OCI-LY7 (cell line): ENCODE measurements at regions not wholly inside any gene's neighbourhood (a gene's known extent, or its start where the extent isn't known, plus 50 kb on each side); places are given as distances from the start of the nearest gene placed in this dataset.
"Not testable (repeated sequence)": the region's sequence is repeated elsewhere in the genome, so short reads cannot be mapped to it uniquely, and the experiment has no call there.

Source experiments
- BruUV-seq: library from RNA; stranded (reverse); fragments of 400-500 nt; replicated peaks from 2 replicates; lab custom pipeline; 2021; lab: Mats Ljungman, UMichigan
- CTCF ChIA-PET: fragments of 300-600 bp; sonication (Branson Sonifier 250); formaldehyde crosslinking; loops from one replicate; lab custom pipeline; 2022; ENCODE audit warnings: antibody characterized with exemption; ENCODE audit not compliant: unreplicated experiment; lab: Charles Lee
- POLR2A ChIA-PET: fragments of 300-600 bp; sonication (Branson Sonifier 250); formaldehyde crosslinking; loops from one replicate; lab custom pipeline; 2022; ENCODE audit warnings: antibody characterized with exemption; lab: Charles Lee
- DNase-seq: peaks from one replicate; pipeline ENCODE4 v3.0.0-alpha.2; 2015; ENCODE audit warnings: low spot score
- H2AFZ ChIP-seq: fragments of 200-600 bp; sonication (generic), shearing (Covaris generic); 2 replicates; pipeline ENCODE4 v1.6.1; 2014; ENCODE audit warnings: mild to moderate bottlenecking, antibody characterized with exemption, low read length, moderate library complexity
- H3K27ac ChIP-seq: fragments of 200-600 bp; sonication (generic); 2 replicates; pipeline ENCODE4 v1.5.1; 2014; ENCODE audit warnings: mixed run types, low read depth, mild to moderate bottlenecking, moderate library complexity, low read length, inconsistent platforms; ENCODE audit not compliant: poor library complexity, severe bottlenecking
- H3K36me3 ChIP-seq: fragments of 200-600 bp; sonication (generic); 2 replicates; pipeline ENCODE4 v1.6.1; 2014; ENCODE audit warnings: mild to moderate bottlenecking, antibody characterized with exemption, low read length, moderate library complexity, mixed read lengths; ENCODE audit not compliant: insufficient read depth
- H3K4me1 ChIP-seq: fragments of 200-600 bp; sonication (generic); 2 replicates; pipeline ENCODE4 v1.5.1; 2014; ENCODE audit warnings: mild to moderate bottlenecking, low read length; ENCODE audit not compliant: insufficient read depth, poor library complexity, severe bottlenecking
- H3K4me2 ChIP-seq: fragments of 200-600 bp; sonication (generic); 2 replicates; pipeline ENCODE4 v1.6.1; 2014; ENCODE audit warnings: mild to moderate bottlenecking, low read length
- H3K4me3 ChIP-seq: fragments of 200-600 bp; sonication (generic); 2 replicates; pipeline ENCODE4 v1.5.1; 2014; ENCODE audit warnings: mild to moderate bottlenecking, low read depth, low read length; ENCODE audit not compliant: poor library complexity, severe bottlenecking
- H3K79me2 ChIP-seq: fragments of 200-600 bp; sonication (generic); 2 replicates; pipeline ENCODE4 v1.6.1; 2016; ENCODE audit warnings: low read depth, mild to moderate bottlenecking, low read length, moderate library complexity, mixed read lengths; ENCODE audit not compliant: insufficient read depth
- H3K9me2 ChIP-seq: fragments of 200-600 bp; sonication (generic); 2 replicates; pipeline ENCODE4 v1.6.1; 2016; ENCODE audit warnings: mild to moderate bottlenecking, low read length, mixed read lengths; ENCODE audit not compliant: insufficient read depth
- H3K9me3 ChIP-seq: fragments of 200-600 bp; sonication (generic); 2 replicates; pipeline ENCODE4 v1.6.1; 2014; ENCODE audit warnings: mild to moderate bottlenecking, mixed run types, low read length, mixed read lengths
- H4K20me1 ChIP-seq: fragments of 200-600 bp; sonication (generic); 2 replicates; pipeline ENCODE4 v1.6.1; 2014; ENCODE audit warnings: mild to moderate bottlenecking, antibody characterized with exemption, low read length, moderate library complexity, mixed read lengths; ENCODE audit not compliant: insufficient read depth
- EZH2phosphoT487 ChIP-seq: fragments of 200-600 bp; sonication (generic); IDR thresholded peaks from 2 replicates; pipeline ENCODE4 v1.6.1; 2018; ENCODE audit warnings: low read depth, borderline replicate concordance, mild to moderate bottlenecking, mixed run types, antibody characterized with exemption, low read length, moderate library complexity, mixed read lengths
- intact Hi-C: fragments of 100-400 bp; cut with micrococcal nuclease; formaldehyde crosslinking; loops from one replicate; pipeline ENCODE4 v1.10.0; 2022; ENCODE audit not compliant: unreplicated experiment
- TF ChIP-seq, protein P1 (sequence below): fragments of 200-600 bp; sonication (generic); conservative IDR thresholded peaks from 2 replicates; pipeline ENCODE4 v1.5.1; 2014; ENCODE audit warnings: mild to moderate bottlenecking, antibody characterized with exemption, low read length, moderate library complexity, mixed read lengths

- CTCF ChIA-PET = interaction anchor here (1.4 kb wide), 1 partner anchor 15 kb away, joined by 3 read pairs; no protein-coding TSS in a partner anchor
- POLR2A ChIA-PET = interaction anchor here (1.0 kb wide), 1 partner anchor 22 kb away, joined by 3 read pairs; no protein-coding TSS in a partner anchor
- TF ChIP-seq, protein P1, sequence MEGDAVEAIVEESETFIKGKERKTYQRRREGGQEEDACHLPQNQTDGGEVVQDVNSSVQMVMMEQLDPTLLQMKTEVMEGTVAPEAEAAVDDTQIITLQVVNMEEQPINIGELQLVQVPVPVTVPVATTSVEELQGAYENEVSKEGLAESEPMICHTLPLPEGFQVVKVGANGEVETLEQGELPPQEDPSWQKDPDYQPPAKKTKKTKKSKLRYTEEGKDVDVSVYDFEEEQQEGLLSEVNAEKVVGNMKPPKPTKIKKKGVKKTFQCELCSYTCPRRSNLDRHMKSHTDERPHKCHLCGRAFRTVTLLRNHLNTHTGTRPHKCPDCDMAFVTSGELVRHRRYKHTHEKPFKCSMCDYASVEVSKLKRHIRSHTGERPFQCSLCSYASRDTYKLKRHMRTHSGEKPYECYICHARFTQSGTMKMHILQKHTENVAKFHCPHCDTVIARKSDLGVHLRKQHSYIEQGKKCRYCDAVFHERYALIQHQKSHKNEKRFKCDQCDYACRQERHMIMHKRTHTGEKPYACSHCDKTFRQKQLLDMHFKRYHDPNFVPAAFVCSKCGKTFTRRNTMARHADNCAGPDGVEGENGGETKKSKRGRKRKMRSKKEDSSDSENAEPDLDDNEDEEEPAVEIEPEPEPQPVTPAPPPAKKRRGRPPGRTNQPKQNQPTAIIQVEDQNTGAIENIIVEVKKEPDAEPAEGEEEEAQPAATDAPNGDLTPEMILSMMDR = no peak
- TF ChIP-seq EZH2phosphoT487 = no peak
Measured at GRCh38 chr6:111943726-111944125, 70.5 kb upstream of the FYN start.

DNA sequence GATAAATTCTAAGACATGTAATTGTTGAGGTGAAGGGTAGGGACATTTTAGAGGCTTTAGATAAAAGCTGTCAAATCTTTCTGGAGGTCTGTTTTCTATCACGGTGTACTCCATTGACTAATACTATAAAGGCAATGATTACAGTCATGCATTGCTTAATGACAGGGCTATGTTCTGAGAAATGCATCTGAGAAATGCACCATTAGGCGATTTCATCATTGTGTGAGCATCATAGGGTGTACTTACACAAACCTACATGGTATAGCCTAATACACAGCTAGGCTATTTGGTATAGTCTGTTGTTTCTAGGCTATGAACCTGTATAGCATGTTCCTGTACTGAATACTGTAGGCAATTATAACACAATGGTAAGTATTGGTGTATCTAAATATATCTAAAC is 71.3 kb upstream of the FYN start:
- Histone ChIP-seq H3K4me3 (no peak overlapping the region), H3K9me2 (no peaks in the 10 kb centered on the region), H3K4me2 (no peak overlapping the region), H3K4me1 (no peaks in the 10 kb centered on the region), H3K36me3 (no peaks in the 10 kb centered on the region), H3K9me3 (no peaks in the 10 kb centered on the region), H3K27ac (no peak overlapping the region), H4K20me1 (no peaks in the 10 kb centered on the region), H3K79me2 (no peaks in the 10 kb centered on the region), H2AFZ (no peak overlapping the region)
- ChIA-PET CTCF (interaction anchor here (1.4 kb wide), 1 partner anchor 14 kb away, joined by 3 read pairs; no protein-coding TSS in a partner anchor), POLR2A (interaction anchor here (1.0 kb wide), 1 partner anchor 23 kb away, joined by 3 read pairs; no protein-coding TSS in a partner anchor)
- no peak for DNase-seq
- no TSS peak for BruUV-seq
- TF ChIP-seq EZH2phosphoT487 = no peak
- TF ChIP-seq, protein P1 = no peak
- intact Hi-C loops = no loop called here

More at GRCh38 chr6:111943726-111944125, 70.5 kb upstream of the FYN start:
- no peaks in the 10 kb centered on the region for H3K36me3 ChIP-seq
- no peaks in the 10 kb centered on the region for H4K20me1 ChIP-seq
- intact Hi-C loops = no loop called here
- no peak for DNase-seq
- no peak overlapping the region for H3K4me3 ChIP-seq
- no peak overlapping the region for H3K4me2 ChIP-seq
- H3K4me1 ChIP-seq = no peaks in the 10 kb centered on the region
- no TSS peak for BruUV-seq
- H3K9me2 ChIP-seq = no peaks in the 10 kb centered on the region
- H2AFZ ChIP-seq = no peak overlapping the region
- no peaks in the 10 kb centered on the region for H3K79me2 ChIP-seq
- no peak overlapping the region for H3K27ac ChIP-seq
- no peaks in the 10 kb centered on the region for H3K9me3 ChIP-seq

- Histone ChIP-seq H2AFZ (no peak overlapping the region), H3K4me2 (no peak overlapping the region), H4K20me1 (no peaks in the 10 kb centered on the region), H3K27ac (no peak overlapping the region), H3K9me2 (no peaks in the 10 kb centered on the region), H3K4me3 (no peak overlapping the region), H3K79me2 (no peaks in the 10 kb centered on the region), H3K4me1 (no peaks in the 10 kb centered on the region), H3K9me3 (no peaks in the 10 kb centered on the region), H3K36me3 (no peaks in the 10 kb centered on the region)
- ChIA-PET POLR2A (interaction anchor here (0.6 to 1.2 kb wide), 2 partner anchors 12 to 710 kb away, joined by 3 read pairs; no protein-coding TSS in a partner anchor), CTCF (no interaction called here)
- no peak for DNase-seq
- BruUV-seq = no TSS peak
- intact Hi-C loops = no loop called here
- TF ChIP-seq, protein P1 = no peak
- TF ChIP-seq EZH2phosphoT487 = no peak
Measured at GRCh38 chr6:111949546-111949945, 76.3 kb upstream of the FYN start.

- H4K20me1 ChIP-seq, H3K9me2 ChIP-seq, H3K27ac ChIP-seq, intact Hi-C loops, DNase-seq, H3K79me2 ChIP-seq, H3K4me3 ChIP-seq, BruUV-seq, H2AFZ ChIP-seq, H3K9me3 ChIP-seq, CTCF ChIA-PET, H3K36me3 ChIP-seq, H3K4me1 ChIP-seq, H3K4me2 ChIP-seq: not testable (repeated sequence)
- POLR2A ChIA-PET = interaction anchor here (1.2 kb wide), 1 partner anchor 12 kb away, joined by 3 read pairs; no protein-coding TSS in a partner anchor
Measured at GRCh38 chr6:111949984-111950383, 76.7 kb upstream of the FYN start.
